Osteocyte (in vitro differentiated cells): ENCODE measurements at regions not wholly inside any gene's neighbourhood (a gene's known extent, or its start where the extent isn't known, plus 50 kb on each side); places are given as distances from the start of the nearest gene placed in this dataset.

Experiments used
- DNase-seq: peaks from one replicate; pipeline ENCODE4 v3.0.0; 2021; ENCODE audit warnings: mixed read lengths; ENCODE audit not compliant: unreplicated experiment; ENCODE audit errors: extremely low spot score
- H3K27ac Mint-ChIP-seq: one replicate; pipeline ENCODE4 v1.8.0; 2021; ENCODE audit warnings: mild to moderate bottlenecking, mixed read lengths; ENCODE audit not compliant: unreplicated experiment
- H3K27me3 Mint-ChIP-seq: one replicate; pipeline ENCODE4 v1.8.0; 2021; ENCODE audit warnings: mixed read lengths; ENCODE audit not compliant: unreplicated experiment
- H3K36me3 Mint-ChIP-seq: one replicate; pipeline ENCODE4 v1.8.0; 2021; ENCODE audit warnings: mixed read lengths; ENCODE audit not compliant: unreplicated experiment
- H3K4me1 Mint-ChIP-seq: one replicate; pipeline ENCODE4 v1.8.0; 2021; ENCODE audit warnings: mixed read lengths; ENCODE audit not compliant: unreplicated experiment
- H3K4me3 Mint-ChIP-seq: one replicate; pipeline ENCODE4 v1.8.0; 2021; ENCODE audit warnings: mild to moderate bottlenecking, moderate library complexity, mixed read lengths; ENCODE audit not compliant: unreplicated experiment
- H3K9me3 Mint-ChIP-seq: one replicate; pipeline ENCODE4 v1.8.0; 2021; ENCODE audit warnings: mixed read lengths; ENCODE audit not compliant: unreplicated experiment
- TF ChIP-seq, protein P1 (sequence below): fragments of 200-600 bp; sonication (generic); IDR thresholded peaks from 2 replicates; pipeline ENCODE4 v1.5.0; 2021; ENCODE audit warnings: antibody characterized with exemption, mild to moderate bottlenecking, moderate library complexity

DNA sequence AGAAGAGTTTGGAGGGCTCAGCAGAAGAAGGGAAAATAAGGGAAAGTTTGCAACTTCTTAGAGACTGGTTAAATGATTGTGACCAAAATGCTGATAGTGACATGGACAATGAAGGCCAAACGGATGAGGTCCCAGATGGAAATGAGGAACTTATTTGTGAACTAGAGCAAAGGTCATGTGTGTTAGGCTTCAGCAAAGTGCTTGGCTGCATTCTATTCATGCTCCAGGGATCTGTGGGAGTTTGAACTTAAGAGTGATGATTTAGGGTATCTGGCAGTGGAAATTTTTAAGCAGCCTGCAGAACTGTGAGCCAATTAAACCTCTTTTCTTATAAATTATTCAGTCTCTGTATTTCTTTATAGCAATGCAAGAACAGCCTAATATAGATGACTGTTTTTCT lies 88.9 kb upstream of the ARHGAP5 start:
- DNase-seq = no peak
- H3K4me3 Mint-ChIP-seq = no peak overlapping the region
- TF ChIP-seq, protein P1, sequence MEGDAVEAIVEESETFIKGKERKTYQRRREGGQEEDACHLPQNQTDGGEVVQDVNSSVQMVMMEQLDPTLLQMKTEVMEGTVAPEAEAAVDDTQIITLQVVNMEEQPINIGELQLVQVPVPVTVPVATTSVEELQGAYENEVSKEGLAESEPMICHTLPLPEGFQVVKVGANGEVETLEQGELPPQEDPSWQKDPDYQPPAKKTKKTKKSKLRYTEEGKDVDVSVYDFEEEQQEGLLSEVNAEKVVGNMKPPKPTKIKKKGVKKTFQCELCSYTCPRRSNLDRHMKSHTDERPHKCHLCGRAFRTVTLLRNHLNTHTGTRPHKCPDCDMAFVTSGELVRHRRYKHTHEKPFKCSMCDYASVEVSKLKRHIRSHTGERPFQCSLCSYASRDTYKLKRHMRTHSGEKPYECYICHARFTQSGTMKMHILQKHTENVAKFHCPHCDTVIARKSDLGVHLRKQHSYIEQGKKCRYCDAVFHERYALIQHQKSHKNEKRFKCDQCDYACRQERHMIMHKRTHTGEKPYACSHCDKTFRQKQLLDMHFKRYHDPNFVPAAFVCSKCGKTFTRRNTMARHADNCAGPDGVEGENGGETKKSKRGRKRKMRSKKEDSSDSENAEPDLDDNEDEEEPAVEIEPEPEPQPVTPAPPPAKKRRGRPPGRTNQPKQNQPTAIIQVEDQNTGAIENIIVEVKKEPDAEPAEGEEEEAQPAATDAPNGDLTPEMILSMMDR = no peak
- H3K36me3 Mint-ChIP-seq = peaks cover 5% of the 10 kb centered on the region
- H3K27me3 Mint-ChIP-seq = peaks cover 5% of the 10 kb centered on the region
- H3K27ac Mint-ChIP-seq = no peak overlapping the region
- H3K4me1 Mint-ChIP-seq = no peaks in the 10 kb centered on the region
- H3K9me3 Mint-ChIP-seq = peaks cover 16% of the 10 kb centered on the region

DNA sequence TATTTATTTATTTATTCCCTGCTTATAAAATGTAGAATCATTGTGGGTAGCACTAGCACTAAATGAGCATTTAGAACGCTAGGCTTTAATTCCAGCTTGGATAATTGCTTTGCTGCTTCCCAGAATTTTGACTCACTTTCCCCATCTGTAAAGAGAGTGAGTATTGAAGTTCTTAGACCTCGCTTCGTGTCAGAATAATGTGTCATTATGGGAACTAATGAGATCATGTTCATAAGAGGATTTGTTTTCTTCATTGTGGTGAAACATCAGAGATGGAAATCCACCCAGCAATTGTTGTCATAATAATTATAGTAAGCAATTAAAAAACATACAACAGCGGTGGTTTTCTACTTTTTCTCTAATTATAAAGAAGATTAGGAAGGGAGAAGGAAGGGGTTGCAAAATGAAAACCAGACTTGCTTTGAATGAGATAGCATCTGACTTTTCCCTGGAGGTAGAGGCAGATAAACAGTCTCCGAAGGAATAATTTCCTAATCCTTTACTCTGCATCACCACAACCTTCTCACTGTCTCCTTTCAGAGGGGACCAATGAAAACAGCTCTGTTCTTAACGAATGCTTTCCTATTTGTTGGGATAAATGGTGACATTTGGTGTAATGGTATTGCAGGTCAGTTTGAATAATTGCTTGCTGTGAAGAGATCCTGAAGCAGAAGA lies 86.8 kb upstream of the ARHGAP5 start:
- peaks cover 5% of the 10 kb centered on the region for H3K27me3 Mint-ChIP-seq
- H3K4me3 Mint-ChIP-seq = no peak overlapping the region
- DNase-seq = no peak
- H3K36me3 Mint-ChIP-seq = peaks cover 5% of the 10 kb centered on the region
- TF ChIP-seq, protein P1 = no peak
- peaks cover 3% of the 10 kb centered on the region for H3K4me1 Mint-ChIP-seq
- H3K9me3 Mint-ChIP-seq = peaks cover 15% of the 10 kb centered on the region
- no peak overlapping the region for H3K27ac Mint-ChIP-seq

DNA sequence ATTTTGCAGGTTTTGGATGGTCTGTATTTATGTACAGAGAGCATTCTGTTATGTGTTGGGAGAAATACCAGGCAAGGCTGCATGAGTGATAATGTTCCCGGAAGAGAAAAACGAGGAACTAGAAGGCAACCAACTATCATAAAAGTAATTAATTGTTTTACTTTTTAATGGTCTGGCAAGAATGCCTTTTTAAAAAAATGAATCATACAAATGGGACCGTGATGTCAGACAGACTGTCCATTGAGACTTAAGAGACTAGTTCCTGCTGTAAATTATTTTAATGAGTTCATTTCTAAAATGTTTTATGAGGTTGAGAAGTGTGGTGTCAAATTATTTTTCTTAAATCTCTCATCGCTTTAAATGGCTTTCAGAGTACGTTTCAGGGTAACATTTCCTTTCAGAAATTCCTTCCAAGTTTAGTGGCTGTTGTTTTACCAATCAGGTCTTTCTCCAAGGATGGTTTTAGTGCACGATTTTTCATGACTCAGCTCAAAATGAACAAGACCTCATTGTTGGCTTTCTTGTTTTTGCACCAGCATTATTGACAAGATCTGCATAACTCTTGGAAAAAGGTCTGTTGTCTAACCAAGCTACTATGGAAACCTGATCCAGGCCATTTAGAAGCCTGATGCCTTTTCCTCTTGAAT lies 86.1 kb upstream of the ARHGAP5 start:
- Mint-ChIP-seq H3K27ac (no peak overlapping the region), H3K36me3 (peaks cover 5% of the 10 kb centered on the region)

DNA sequence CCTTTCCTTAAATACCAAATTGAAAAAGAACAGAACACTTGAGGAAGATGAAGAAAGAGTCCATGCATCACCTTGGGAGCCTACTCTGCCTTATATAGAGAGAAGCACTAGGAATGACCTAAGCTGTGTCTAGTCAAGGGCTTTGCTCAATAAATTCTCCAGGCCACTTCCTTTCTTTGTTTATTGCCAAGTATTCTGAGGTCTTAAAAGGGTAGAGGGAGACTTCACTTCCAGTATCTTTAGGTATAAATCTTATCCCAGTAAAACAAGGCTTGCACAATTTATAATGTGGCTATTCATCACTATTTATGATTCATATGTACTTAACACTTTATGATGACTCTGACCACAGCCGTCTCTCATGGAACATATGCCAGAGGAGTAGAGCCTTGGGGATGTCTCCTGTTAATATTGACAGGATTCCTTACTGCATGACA lies 85.1 kb upstream of the ARHGAP5 start:
- peaks cover 1% of the 10 kb centered on the region for H3K9me3 Mint-ChIP-seq
- no peak overlapping the region for H3K27ac Mint-ChIP-seq
- H3K27me3 Mint-ChIP-seq = peaks cover 5% of the 10 kb centered on the region
- peaks cover 3% of the 10 kb centered on the region for H3K4me1 Mint-ChIP-seq
- no peak for DNase-seq
- H3K4me3 Mint-ChIP-seq = no peak overlapping the region
- no peaks in the 10 kb centered on the region for H3K36me3 Mint-ChIP-seq
- TF ChIP-seq, protein P1 = no peak

More for the DNA sequence above, 86.1 kb upstream of the ARHGAP5 start:
- no peak for DNase-seq
- TF ChIP-seq, protein P1 = no peak
- no peak overlapping the region for H3K4me3 Mint-ChIP-seq
- H3K9me3 Mint-ChIP-seq = peaks cover 11% of the 10 kb centered on the region
- peaks cover 5% of the 10 kb centered on the region for H3K27me3 Mint-ChIP-seq
- H3K4me1 Mint-ChIP-seq = peaks cover 3% of the 10 kb centered on the region

DNA sequence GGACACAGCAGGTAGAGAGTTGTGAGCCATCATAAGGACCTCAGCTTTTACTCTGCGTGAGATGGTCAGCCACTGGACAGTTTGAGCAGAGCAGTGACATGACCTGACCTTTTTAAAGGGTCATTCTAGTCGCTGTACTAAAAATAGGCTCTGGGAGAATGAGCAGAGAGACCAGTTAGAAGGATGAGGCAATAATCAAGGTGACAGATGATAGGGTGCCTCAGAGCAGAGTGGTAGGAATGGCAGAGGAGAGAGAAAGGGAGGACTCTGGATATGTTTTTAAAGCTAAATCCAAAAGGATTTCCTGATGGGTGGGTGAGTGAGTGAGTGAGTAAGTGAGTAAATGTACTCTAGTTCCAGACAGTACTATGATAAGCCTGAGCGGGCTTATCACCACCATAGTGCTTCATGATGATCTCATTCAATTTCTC lies 83.6 kb upstream of the ARHGAP5 start:
- TF ChIP-seq, protein P1 = no peak
- no peak overlapping the region for H3K4me3 Mint-ChIP-seq
- no peak for DNase-seq

More for the DNA sequence above, 83.6 kb upstream of the ARHGAP5 start:
- H3K9me3 Mint-ChIP-seq = no peaks in the 10 kb centered on the region
- peaks cover 3% of the 10 kb centered on the region for H3K27me3 Mint-ChIP-seq
- H3K4me1 Mint-ChIP-seq = peaks cover 3% of the 10 kb centered on the region
- no peak overlapping the region for H3K27ac Mint-ChIP-seq
- H3K36me3 Mint-ChIP-seq = no peaks in the 10 kb centered on the region
